Adrenal gland (tissue), 5 donors: ENCODE measurements at regions not wholly inside any gene's neighbourhood (a gene's known extent, or its start where the extent isn't known, plus 50 kb on each side); places are given as distances from the start of the nearest gene placed in this dataset.

ENCODE experiments used
- CTCF ChIP-seq, 6 experiments: fragments of 450-650 bp in 4 of 6; fragments of 200-600 bp in 2 of 6; sonication (generic) in 1 of 6; IDR thresholded peaks; 1 replicate in 5 of 6; 2 replicates in 1 of 6; pipeline versions ENCODE4 v1.5.1 to v1.8.0; 2016 to 2021; ENCODE audit warnings: antibody characterized with exemption in 6 of 6, mild to moderate bottlenecking in 2 of 6, moderate library complexity in 1 of 6
- POLR2A ChIP-seq, 2 donors: fragments of 450-650 bp; IDR thresholded peaks; one replicate each; pipeline ENCODE4 v1.6.1; 2017; ENCODE audit warnings: antibody characterized with exemption in 2 of 2, mild to moderate bottlenecking in 2 of 2, moderate library complexity in 1 of 2
- donor health status: DM: no; HTN: no; CAD: no.

- no peak for TF ChIP-seq CTCF (IDR thresholded peaks at IDR 0.05)
- TF ChIP-seq POLR2A (IDR thresholded peaks at IDR 0.05) = no peak
Observed at GRCh38 chr16:60180609-60181008, 1446.5 kb upstream of the GOT2 start.
